GM21390 (cell line): ENCODE measurements at regions not wholly inside any gene's neighbourhood (a gene's known extent, or its start where the extent isn't known, plus 50 kb on each side); places are given as distances from the start of the nearest gene placed in this dataset.

Experiments used
- ATAC-seq: cut with Tn5 transposase; IDR thresholded peaks from one replicate; pipeline ENCODE4 v1.9.1; 2021; ENCODE audit not compliant: unreplicated experiment

- no peak for ATAC-seq
Measured at GRCh38 chr1:233516732-233517131, 97.2 kb upstream of the KCNK1 start.

GRCh38 chr1:233518344-233518743 is 95.6 kb upstream of the KCNK1 start:
- ATAC-seq, result no peak

GRCh38 chr1:233520261-233521191 is 93.4 kb upstream of the KCNK1 start:
- no peak for ATAC-seq

GRCh38 chr1:233523047-233523446 is 90.9 kb upstream of the KCNK1 start:
- no peak for ATAC-seq

GRCh38 chr1:233527818-233528217 is 86.1 kb upstream of the KCNK1 start:
- ATAC-seq, result no peak

- ATAC-seq, result no peak
Measured at GRCh38 chr1:233530665-233531386, 83.1 kb upstream of the KCNK1 start.

GRCh38 chr1:233540816-233541215 is 73.1 kb upstream of the KCNK1 start:
- ATAC-seq, result no peak

- no peak for ATAC-seq
Measured at GRCh38 chr1:233543338-233544255, 70.3 kb upstream of the KCNK1 start.

- ATAC-seq, result no peak
Measured at GRCh38 chr1:233544304-233544703, 69.6 kb upstream of the KCNK1 start.

GRCh38 chr1:233547726-233548125 is 66.2 kb upstream of the KCNK1 start:
- ATAC-seq, result no peak

GRCh38 chr1:233549404-233549803 is 64.5 kb upstream of the KCNK1 start:
- ATAC-seq, result no peak

- no peak for ATAC-seq
Measured at GRCh38 chr1:233549917-233550316, 64.0 kb upstream of the KCNK1 start.

- no peak for ATAC-seq
Measured at GRCh38 chr1:233554037-233554436, 59.9 kb upstream of the KCNK1 start.

- ATAC-seq, result no peak
Measured at GRCh38 chr1:233561708-233562426, 52.0 kb upstream of the KCNK1 start.
